KMS-11 (cell line): ENCODE measurements at regions not wholly inside any gene's neighbourhood (a gene's known extent, or its start where the extent isn't known, plus 50 kb on each side); places are given as distances from the start of the nearest gene placed in this dataset.

Experiments used
- H2AFZ ChIP-seq: fragments of 200-600 bp; sonication (generic); 2 replicates; pipeline ENCODE4 v1.6.1; 2016; ENCODE audit warnings: antibody characterized with exemption, mixed run types, low read depth
- H3K27ac ChIP-seq: fragments of 200-600 bp; sonication (generic); 2 replicates; pipeline ENCODE4 v1.6.1; 2016; ENCODE audit warnings: mild to moderate bottlenecking, mixed run types
- H3K27me3 ChIP-seq: fragments of 200-600 bp; sonication (generic); 2 replicates; pipeline ENCODE4 v1.6.1; 2017; ENCODE audit warnings: mild to moderate bottlenecking, low read depth, mixed run types, moderate library complexity; ENCODE audit not compliant: insufficient read depth
- H3K36me3 ChIP-seq: fragments of 200-600 bp; sonication (generic); 2 replicates; pipeline ENCODE4 v1.6.1; 2017; ENCODE audit warnings: mild to moderate bottlenecking, mixed run types; ENCODE audit not compliant: insufficient read depth
- H3K4me1 ChIP-seq: fragments of 200-600 bp; sonication (generic); 2 replicates; pipeline ENCODE4 v1.6.1; 2016; ENCODE audit warnings: mild to moderate bottlenecking, low read depth, mixed run types; ENCODE audit not compliant: poor library complexity, severe bottlenecking
- H3K4me2 ChIP-seq: fragments of 200-600 bp; sonication (generic); 2 replicates; pipeline ENCODE4 v1.7.0; 2016; ENCODE audit warnings: mild to moderate bottlenecking, mixed run types
- H3K4me3 ChIP-seq: fragments of 200-600 bp; sonication (generic); IDR thresholded peaks from 2 replicates; pipeline ENCODE4 v1.6.1; 2017; ENCODE audit warnings: low read depth, low read length, mixed read lengths; ENCODE audit not compliant: insufficient read depth
- H3K79me2 ChIP-seq: fragments of 200-600 bp; sonication (generic); 2 replicates; pipeline ENCODE4 v1.6.1; 2016; ENCODE audit warnings: low read depth, mixed run types; ENCODE audit not compliant: insufficient read depth
- H3K9ac ChIP-seq: fragments of 200-600 bp; sonication (generic); 2 replicates; pipeline ENCODE4 v1.6.1; 2016; ENCODE audit warnings: mild to moderate bottlenecking, mixed run types
- H4K20me1 ChIP-seq: fragments of 200-600 bp; sonication (generic); 2 replicates; pipeline ENCODE4 v1.6.1; 2016; ENCODE audit warnings: mild to moderate bottlenecking, mixed run types; ENCODE audit not compliant: insufficient read depth
- TF ChIP-seq, protein P1 (sequence below): fragments of 200-600 bp; sonication (generic); conservative IDR thresholded peaks from 2 replicates; pipeline ENCODE4 v1.6.1; 2017; ENCODE audit warnings: low read depth, mild to moderate bottlenecking, antibody characterized with exemption, low read length, moderate library complexity, mixed read lengths

- Histone ChIP-seq H3K27me3 (no peaks in the 10 kb centered on the region), H3K27ac (no peak overlapping the region), H3K36me3 (no peaks in the 10 kb centered on the region), H3K4me3 (no peak overlapping the region), H3K4me2 (no peak overlapping the region), H3K79me2 (no peaks in the 10 kb centered on the region), H3K4me1 (peaks cover 2% of the 10 kb centered on the region), H2AFZ (no peak overlapping the region), H4K20me1 (no peaks in the 10 kb centered on the region), H3K9ac (no peak overlapping the region)
- TF ChIP-seq, protein P1, sequence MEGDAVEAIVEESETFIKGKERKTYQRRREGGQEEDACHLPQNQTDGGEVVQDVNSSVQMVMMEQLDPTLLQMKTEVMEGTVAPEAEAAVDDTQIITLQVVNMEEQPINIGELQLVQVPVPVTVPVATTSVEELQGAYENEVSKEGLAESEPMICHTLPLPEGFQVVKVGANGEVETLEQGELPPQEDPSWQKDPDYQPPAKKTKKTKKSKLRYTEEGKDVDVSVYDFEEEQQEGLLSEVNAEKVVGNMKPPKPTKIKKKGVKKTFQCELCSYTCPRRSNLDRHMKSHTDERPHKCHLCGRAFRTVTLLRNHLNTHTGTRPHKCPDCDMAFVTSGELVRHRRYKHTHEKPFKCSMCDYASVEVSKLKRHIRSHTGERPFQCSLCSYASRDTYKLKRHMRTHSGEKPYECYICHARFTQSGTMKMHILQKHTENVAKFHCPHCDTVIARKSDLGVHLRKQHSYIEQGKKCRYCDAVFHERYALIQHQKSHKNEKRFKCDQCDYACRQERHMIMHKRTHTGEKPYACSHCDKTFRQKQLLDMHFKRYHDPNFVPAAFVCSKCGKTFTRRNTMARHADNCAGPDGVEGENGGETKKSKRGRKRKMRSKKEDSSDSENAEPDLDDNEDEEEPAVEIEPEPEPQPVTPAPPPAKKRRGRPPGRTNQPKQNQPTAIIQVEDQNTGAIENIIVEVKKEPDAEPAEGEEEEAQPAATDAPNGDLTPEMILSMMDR, result no peak
Measured at GRCh38 chr4:90039122-90039521, 88.1 kb upstream of the CCSER1 start.

GRCh38 chr4:90051999-90052398 is 75.2 kb upstream of the CCSER1 start:
- Histone ChIP-seq H3K4me3 (no peak overlapping the region), H3K27me3 (no peaks in the 10 kb centered on the region), H3K27ac (no peak overlapping the region), H3K9ac (no peak overlapping the region), H2AFZ (no peak overlapping the region), H3K4me2 (no peak overlapping the region), H3K79me2 (no peaks in the 10 kb centered on the region), H3K4me1 (no peaks in the 10 kb centered on the region), H3K36me3 (no peaks in the 10 kb centered on the region), H4K20me1 (no peaks in the 10 kb centered on the region)
- TF ChIP-seq, protein P1, result no peak

GRCh38 chr4:90057091-90057490 is 70.1 kb upstream of the CCSER1 start:
- no peaks in the 10 kb centered on the region for H3K4me1 ChIP-seq
- no peak overlapping the region for H3K4me3 ChIP-seq
- H3K4me2 ChIP-seq, result no peak overlapping the region
- TF ChIP-seq, protein P1, result no peak
- no peak overlapping the region for H2AFZ ChIP-seq
- H3K36me3 ChIP-seq, result no peaks in the 10 kb centered on the region
- no peaks in the 10 kb centered on the region for H3K79me2 ChIP-seq
- no peaks in the 10 kb centered on the region for H4K20me1 ChIP-seq
- no peak overlapping the region for H3K9ac ChIP-seq
- no peaks in the 10 kb centered on the region for H3K27me3 ChIP-seq
- H3K27ac ChIP-seq, result no peak overlapping the region

DNA sequence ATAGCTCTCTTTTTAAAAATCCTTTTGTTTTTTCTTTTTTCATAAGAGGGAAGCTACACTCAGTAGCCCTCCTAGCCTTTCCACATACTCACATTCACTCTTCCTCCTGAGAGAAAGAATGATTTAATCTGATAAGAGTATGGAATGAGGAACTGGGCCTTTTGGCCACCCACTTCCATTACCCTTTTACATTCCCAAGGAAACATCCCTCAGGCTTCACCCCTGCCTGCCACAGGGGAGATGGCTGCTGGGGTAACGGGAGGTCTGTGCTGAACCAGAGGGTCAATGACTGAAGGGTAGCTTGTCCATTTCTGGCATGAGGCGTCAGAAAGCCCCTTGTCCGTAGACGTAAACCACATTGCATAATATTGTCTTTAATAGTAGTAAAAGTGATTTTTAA is 67.2 kb upstream of the CCSER1 start:
- Histone ChIP-seq H3K9ac (no peak overlapping the region), H3K4me1 (no peaks in the 10 kb centered on the region), H3K4me3 (no peak overlapping the region), H2AFZ (no peak overlapping the region), H3K36me3 (no peaks in the 10 kb centered on the region), H3K27me3 (no peaks in the 10 kb centered on the region), H3K4me2 (no peak overlapping the region), H4K20me1 (no peaks in the 10 kb centered on the region), H3K79me2 (no peaks in the 10 kb centered on the region), H3K27ac (no peak overlapping the region)
- TF ChIP-seq, protein P1, result no peak
